ENCODE measurements at regions not wholly inside any gene's neighbourhood (a gene's known extent, or its start where the extent isn't known, plus 50 kb on each side); places are given as distances from the start of the nearest gene placed in this dataset.

DNA sequence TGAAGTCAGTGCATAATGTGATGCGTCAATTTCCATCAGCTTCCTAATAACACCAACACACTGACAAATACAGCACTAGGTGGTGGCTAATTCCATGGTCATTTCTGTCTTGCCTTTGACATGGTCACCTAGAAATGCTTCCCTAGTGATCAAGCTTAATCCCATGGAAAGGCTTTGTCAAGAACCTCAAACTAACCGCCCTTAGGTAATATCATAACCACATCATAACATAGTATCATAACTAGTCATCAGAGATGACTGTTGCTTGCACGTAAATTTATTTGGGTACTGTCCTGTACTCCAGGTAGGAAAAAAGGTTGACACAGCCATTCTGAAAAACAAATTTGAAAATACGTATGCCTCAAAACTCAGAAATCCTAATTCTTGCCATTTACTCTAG is 471.8 kb downstream of the IRS1 start:
- TF ChIP-seq TRIM28 (IDR thresholded peaks at IDR 0.05; ENCODE audit: borderline replicate concordance, low read length): no peak
- TF ChIP-seq, protein P1, sequence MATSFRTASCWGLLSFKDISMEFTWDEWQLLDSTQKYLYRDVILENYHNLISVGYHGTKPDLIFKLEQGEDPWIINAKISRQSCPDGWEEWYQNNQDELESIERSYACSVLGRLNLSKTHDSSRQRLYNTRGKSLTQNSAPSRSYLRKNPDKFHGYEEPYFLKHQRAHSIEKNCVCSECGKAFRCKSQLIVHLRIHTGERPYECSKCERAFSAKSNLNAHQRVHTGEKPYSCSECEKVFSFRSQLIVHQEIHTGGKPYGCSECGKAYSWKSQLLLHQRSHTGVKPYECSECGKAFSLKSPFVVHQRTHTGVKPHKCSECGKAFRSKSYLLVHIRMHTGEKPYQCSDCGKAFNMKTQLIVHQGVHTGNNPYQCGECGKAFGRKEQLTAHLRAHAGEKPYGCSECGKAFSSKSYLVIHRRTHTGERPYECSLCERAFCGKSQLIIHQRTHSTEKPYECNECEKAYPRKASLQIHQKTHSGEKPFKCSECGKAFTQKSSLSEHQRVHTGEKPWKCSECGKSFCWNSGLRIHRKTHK (tag by site-specific recombination; IDR thresholded peaks at IDR 0.05): no peak
- TF ChIP-seq, protein P2, sequence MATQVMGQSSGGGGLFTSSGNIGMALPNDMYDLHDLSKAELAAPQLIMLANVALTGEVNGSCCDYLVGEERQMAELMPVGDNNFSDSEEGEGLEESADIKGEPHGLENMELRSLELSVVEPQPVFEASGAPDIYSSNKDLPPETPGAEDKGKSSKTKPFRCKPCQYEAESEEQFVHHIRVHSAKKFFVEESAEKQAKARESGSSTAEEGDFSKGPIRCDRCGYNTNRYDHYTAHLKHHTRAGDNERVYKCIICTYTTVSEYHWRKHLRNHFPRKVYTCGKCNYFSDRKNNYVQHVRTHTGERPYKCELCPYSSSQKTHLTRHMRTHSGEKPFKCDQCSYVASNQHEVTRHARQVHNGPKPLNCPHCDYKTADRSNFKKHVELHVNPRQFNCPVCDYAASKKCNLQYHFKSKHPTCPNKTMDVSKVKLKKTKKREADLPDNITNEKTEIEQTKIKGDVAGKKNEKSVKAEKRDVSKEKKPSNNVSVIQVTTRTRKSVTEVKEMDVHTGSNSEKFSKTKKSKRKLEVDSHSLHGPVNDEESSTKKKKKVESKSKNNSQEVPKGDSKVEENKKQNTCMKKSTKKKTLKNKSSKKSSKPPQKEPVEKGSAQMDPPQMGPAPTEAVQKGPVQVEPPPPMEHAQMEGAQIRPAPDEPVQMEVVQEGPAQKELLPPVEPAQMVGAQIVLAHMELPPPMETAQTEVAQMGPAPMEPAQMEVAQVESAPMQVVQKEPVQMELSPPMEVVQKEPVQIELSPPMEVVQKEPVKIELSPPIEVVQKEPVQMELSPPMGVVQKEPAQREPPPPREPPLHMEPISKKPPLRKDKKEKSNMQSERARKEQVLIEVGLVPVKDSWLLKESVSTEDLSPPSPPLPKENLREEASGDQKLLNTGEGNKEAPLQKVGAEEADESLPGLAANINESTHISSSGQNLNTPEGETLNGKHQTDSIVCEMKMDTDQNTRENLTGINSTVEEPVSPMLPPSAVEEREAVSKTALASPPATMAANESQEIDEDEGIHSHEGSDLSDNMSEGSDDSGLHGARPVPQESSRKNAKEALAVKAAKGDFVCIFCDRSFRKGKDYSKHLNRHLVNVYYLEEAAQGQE (tag by site-specific recombination; IDR thresholded peaks at IDR 0.05): no peak
- TF ChIP-seq ZNF610 (tag by site-specific recombination; IDR thresholded peaks at IDR 0.05; ENCODE audit: borderline replicate concordance): no peak
- TF ChIP-seq, protein P3, sequence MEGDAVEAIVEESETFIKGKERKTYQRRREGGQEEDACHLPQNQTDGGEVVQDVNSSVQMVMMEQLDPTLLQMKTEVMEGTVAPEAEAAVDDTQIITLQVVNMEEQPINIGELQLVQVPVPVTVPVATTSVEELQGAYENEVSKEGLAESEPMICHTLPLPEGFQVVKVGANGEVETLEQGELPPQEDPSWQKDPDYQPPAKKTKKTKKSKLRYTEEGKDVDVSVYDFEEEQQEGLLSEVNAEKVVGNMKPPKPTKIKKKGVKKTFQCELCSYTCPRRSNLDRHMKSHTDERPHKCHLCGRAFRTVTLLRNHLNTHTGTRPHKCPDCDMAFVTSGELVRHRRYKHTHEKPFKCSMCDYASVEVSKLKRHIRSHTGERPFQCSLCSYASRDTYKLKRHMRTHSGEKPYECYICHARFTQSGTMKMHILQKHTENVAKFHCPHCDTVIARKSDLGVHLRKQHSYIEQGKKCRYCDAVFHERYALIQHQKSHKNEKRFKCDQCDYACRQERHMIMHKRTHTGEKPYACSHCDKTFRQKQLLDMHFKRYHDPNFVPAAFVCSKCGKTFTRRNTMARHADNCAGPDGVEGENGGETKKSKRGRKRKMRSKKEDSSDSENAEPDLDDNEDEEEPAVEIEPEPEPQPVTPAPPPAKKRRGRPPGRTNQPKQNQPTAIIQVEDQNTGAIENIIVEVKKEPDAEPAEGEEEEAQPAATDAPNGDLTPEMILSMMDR (tag by site-specific recombination; IDR thresholded peaks at IDR 0.05): no peak
- no peak for TF ChIP-seq YY1 (tag by site-specific recombination; IDR thresholded peaks at IDR 0.05)
